OCI-LY7 (cell line): ENCODE measurements at regions not wholly inside any gene's neighbourhood (a gene's known extent, or its start where the extent isn't known, plus 50 kb on each side); places are given as distances from the start of the nearest gene placed in this dataset.

Source experiments
- BruUV-seq: library from RNA; stranded (reverse); fragments of 400-500 nt; replicated peaks from 2 replicates; lab custom pipeline; 2021; lab: Mats Ljungman, UMichigan
- CTCF ChIA-PET: fragments of 300-600 bp; sonication (Branson Sonifier 250); formaldehyde crosslinking; loops from one replicate; lab custom pipeline; 2022; ENCODE audit warnings: antibody characterized with exemption; ENCODE audit not compliant: unreplicated experiment; lab: Charles Lee
- POLR2A ChIA-PET: fragments of 300-600 bp; sonication (Branson Sonifier 250); formaldehyde crosslinking; loops from one replicate; lab custom pipeline; 2022; ENCODE audit warnings: antibody characterized with exemption; lab: Charles Lee
- DNase-seq: peaks from one replicate; pipeline ENCODE4 v3.0.0-alpha.2; 2015; ENCODE audit warnings: low spot score
- H2AFZ ChIP-seq: fragments of 200-600 bp; sonication (generic), shearing (Covaris generic); 2 replicates; pipeline ENCODE4 v1.6.1; 2014; ENCODE audit warnings: mild to moderate bottlenecking, antibody characterized with exemption, low read length, moderate library complexity
- H3K27ac ChIP-seq: fragments of 200-600 bp; sonication (generic); 2 replicates; pipeline ENCODE4 v1.5.1; 2014; ENCODE audit warnings: mixed run types, low read depth, mild to moderate bottlenecking, moderate library complexity, low read length, inconsistent platforms; ENCODE audit not compliant: poor library complexity, severe bottlenecking
- H3K36me3 ChIP-seq: fragments of 200-600 bp; sonication (generic); 2 replicates; pipeline ENCODE4 v1.6.1; 2014; ENCODE audit warnings: mild to moderate bottlenecking, antibody characterized with exemption, low read length, moderate library complexity, mixed read lengths; ENCODE audit not compliant: insufficient read depth
- H3K4me1 ChIP-seq: fragments of 200-600 bp; sonication (generic); 2 replicates; pipeline ENCODE4 v1.5.1; 2014; ENCODE audit warnings: mild to moderate bottlenecking, low read length; ENCODE audit not compliant: insufficient read depth, poor library complexity, severe bottlenecking
- H3K4me2 ChIP-seq: fragments of 200-600 bp; sonication (generic); 2 replicates; pipeline ENCODE4 v1.6.1; 2014; ENCODE audit warnings: mild to moderate bottlenecking, low read length
- H3K4me3 ChIP-seq: fragments of 200-600 bp; sonication (generic); 2 replicates; pipeline ENCODE4 v1.5.1; 2014; ENCODE audit warnings: mild to moderate bottlenecking, low read depth, low read length; ENCODE audit not compliant: poor library complexity, severe bottlenecking
- H3K79me2 ChIP-seq: fragments of 200-600 bp; sonication (generic); 2 replicates; pipeline ENCODE4 v1.6.1; 2016; ENCODE audit warnings: low read depth, mild to moderate bottlenecking, low read length, moderate library complexity, mixed read lengths; ENCODE audit not compliant: insufficient read depth
- H3K9me2 ChIP-seq: fragments of 200-600 bp; sonication (generic); 2 replicates; pipeline ENCODE4 v1.6.1; 2016; ENCODE audit warnings: mild to moderate bottlenecking, low read length, mixed read lengths; ENCODE audit not compliant: insufficient read depth
- H3K9me3 ChIP-seq: fragments of 200-600 bp; sonication (generic); 2 replicates; pipeline ENCODE4 v1.6.1; 2014; ENCODE audit warnings: mild to moderate bottlenecking, mixed run types, low read length, mixed read lengths
- H4K20me1 ChIP-seq: fragments of 200-600 bp; sonication (generic); 2 replicates; pipeline ENCODE4 v1.6.1; 2014; ENCODE audit warnings: mild to moderate bottlenecking, antibody characterized with exemption, low read length, moderate library complexity, mixed read lengths; ENCODE audit not compliant: insufficient read depth
- EZH2phosphoT487 ChIP-seq: fragments of 200-600 bp; sonication (generic); IDR thresholded peaks from 2 replicates; pipeline ENCODE4 v1.6.1; 2018; ENCODE audit warnings: low read depth, borderline replicate concordance, mild to moderate bottlenecking, mixed run types, antibody characterized with exemption, low read length, moderate library complexity, mixed read lengths
- intact Hi-C: fragments of 100-400 bp; cut with micrococcal nuclease; formaldehyde crosslinking; loops from one replicate; pipeline ENCODE4 v1.10.0; 2022; ENCODE audit not compliant: unreplicated experiment
- TF ChIP-seq, protein P1 (sequence below): fragments of 200-600 bp; sonication (generic); conservative IDR thresholded peaks from 2 replicates; pipeline ENCODE4 v1.5.1; 2014; ENCODE audit warnings: mild to moderate bottlenecking, antibody characterized with exemption, low read length, moderate library complexity, mixed read lengths

DNA sequence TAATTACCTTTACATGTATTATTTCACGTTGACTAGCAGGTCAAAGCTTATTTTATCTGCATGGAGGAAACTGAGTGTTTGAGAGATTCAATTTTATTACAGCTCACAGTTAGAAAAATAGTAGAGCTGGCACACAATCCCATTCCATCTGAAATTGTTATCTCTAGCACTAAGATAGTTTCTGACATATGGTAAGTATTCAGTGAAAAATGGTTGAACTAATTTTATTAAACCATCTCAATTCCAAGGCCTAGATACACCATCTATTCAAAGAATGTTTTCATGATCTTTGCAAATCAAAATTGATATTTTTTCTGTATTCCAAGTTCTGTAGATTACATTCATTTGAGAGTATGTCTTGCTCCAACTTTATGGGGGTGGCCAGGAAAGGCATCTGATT, 125.4 kb upstream of the FAT3 start:
- H3K4me3 ChIP-seq: no peak overlapping the region
- TF ChIP-seq EZH2phosphoT487: no peak
- H4K20me1 ChIP-seq: no peaks in the 10 kb centered on the region
- H3K4me2 ChIP-seq: no peak overlapping the region
- no peak overlapping the region for H3K27ac ChIP-seq
- ChIA-PET CTCF (no interaction called here), POLR2A (no interaction called here)
- H3K79me2 ChIP-seq: no peaks in the 10 kb centered on the region
- no peaks in the 10 kb centered on the region for H3K36me3 ChIP-seq
- intact Hi-C loops: no loop called here
- no peaks in the 10 kb centered on the region for H3K9me3 ChIP-seq
- DNase-seq: no peak
- H3K4me1 ChIP-seq: no peaks in the 10 kb centered on the region
- no TSS peak for BruUV-seq
- H3K9me2 ChIP-seq: no peaks in the 10 kb centered on the region
- no peak overlapping the region for H2AFZ ChIP-seq

DNA sequence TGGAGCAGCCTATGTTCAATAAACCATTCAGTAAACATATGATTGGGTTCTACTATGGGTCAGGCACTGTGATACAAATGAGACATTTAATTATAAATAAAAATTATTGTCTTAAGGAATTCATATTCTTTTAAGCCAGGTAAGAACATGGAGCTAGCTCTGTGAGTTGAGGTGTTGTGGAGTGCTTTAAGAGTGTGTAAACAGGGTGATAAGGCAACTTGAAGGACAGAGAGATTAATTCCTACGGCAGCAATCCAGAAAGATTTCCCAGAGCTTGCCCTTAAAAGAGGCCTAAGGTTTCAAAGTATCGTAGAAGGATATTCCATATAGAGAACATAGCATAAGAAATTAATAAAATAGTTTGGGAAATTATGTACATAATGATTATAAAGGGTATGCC, 126.4 kb upstream of the FAT3 start:
- ChIA-PET POLR2A (no interaction called here), CTCF (no interaction called here)
- Histone ChIP-seq H3K79me2 (no peaks in the 10 kb centered on the region), H3K27ac (no peak overlapping the region), H3K4me2 (no peak overlapping the region), H3K36me3 (no peaks in the 10 kb centered on the region), H3K4me1 (no peaks in the 10 kb centered on the region), H2AFZ (no peak overlapping the region), H3K4me3 (no peak overlapping the region), H3K9me2 (no peaks in the 10 kb centered on the region), H3K9me3 (no peaks in the 10 kb centered on the region), H4K20me1 (no peaks in the 10 kb centered on the region)
- DNase-seq: no peak
- no TSS peak for BruUV-seq
- TF ChIP-seq, protein P1, sequence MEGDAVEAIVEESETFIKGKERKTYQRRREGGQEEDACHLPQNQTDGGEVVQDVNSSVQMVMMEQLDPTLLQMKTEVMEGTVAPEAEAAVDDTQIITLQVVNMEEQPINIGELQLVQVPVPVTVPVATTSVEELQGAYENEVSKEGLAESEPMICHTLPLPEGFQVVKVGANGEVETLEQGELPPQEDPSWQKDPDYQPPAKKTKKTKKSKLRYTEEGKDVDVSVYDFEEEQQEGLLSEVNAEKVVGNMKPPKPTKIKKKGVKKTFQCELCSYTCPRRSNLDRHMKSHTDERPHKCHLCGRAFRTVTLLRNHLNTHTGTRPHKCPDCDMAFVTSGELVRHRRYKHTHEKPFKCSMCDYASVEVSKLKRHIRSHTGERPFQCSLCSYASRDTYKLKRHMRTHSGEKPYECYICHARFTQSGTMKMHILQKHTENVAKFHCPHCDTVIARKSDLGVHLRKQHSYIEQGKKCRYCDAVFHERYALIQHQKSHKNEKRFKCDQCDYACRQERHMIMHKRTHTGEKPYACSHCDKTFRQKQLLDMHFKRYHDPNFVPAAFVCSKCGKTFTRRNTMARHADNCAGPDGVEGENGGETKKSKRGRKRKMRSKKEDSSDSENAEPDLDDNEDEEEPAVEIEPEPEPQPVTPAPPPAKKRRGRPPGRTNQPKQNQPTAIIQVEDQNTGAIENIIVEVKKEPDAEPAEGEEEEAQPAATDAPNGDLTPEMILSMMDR: no peak
- TF ChIP-seq EZH2phosphoT487: no peak
- intact Hi-C loops: no loop called here

DNA sequence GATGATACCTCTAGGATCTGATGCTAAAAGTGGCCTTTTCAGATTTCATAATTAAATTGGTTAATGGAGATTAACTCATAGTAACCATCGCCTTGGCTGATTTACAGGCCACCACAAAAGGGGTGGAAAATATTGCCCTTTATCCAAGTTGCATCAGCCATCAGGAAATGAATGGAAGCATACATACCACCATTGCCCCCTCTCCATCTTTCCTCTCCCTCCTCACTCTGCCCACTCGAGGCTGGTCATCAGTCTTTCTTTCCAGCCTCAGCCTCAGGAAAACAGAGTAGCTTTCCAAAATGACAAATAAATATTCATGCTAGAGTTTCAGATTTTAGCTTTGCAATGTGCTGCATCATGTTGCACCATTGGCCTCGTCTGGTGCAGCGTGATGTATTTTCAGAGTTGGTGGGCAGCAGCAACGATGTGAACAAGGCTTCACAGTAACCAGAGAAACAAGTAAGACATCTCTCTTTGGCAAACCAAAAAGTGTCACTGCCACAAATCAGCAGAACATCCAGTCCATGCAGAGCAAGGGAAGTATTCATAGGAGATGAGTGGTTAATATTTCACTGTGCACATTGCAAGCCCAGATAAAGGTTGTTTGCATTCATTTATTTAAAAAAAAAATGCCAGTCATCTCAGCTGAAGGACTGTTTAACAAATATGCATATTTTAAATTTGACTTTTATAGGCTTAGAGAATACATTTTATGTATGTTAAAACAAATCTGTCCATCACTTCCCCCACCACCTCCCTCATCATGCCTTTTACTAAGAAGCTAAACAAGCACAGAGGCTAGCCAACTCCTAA, 136.7 kb upstream of the FAT3 start:
- no peaks in the 10 kb centered on the region for H3K79me2 ChIP-seq
- H3K9me3 ChIP-seq: no peaks in the 10 kb centered on the region
- DNase-seq: no peak
- no peaks in the 10 kb centered on the region for H3K9me2 ChIP-seq
- CTCF ChIA-PET: no interaction called here
- H3K4me2 ChIP-seq: no peak overlapping the region
- no peak overlapping the region for H3K4me3 ChIP-seq
- H3K27ac ChIP-seq: no peak overlapping the region
- no peak overlapping the region for H2AFZ ChIP-seq
- no TSS peak for BruUV-seq
- POLR2A ChIA-PET: no interaction called here
- no peak for TF ChIP-seq EZH2phosphoT487
- TF ChIP-seq, protein P1: no peak
- H3K36me3 ChIP-seq: no peaks in the 10 kb centered on the region
- H4K20me1 ChIP-seq: no peaks in the 10 kb centered on the region
- intact Hi-C loops: no loop called here
- H3K4me1 ChIP-seq: no peaks in the 10 kb centered on the region
